HCT116 (cell line): ENCODE measurements at regions not wholly inside any gene's neighbourhood (a gene's known extent, or its start where the extent isn't known, plus 50 kb on each side); places are given as distances from the start of the nearest gene placed in this dataset.

Experiments used
- ATAC-seq: fragments of 200-7000 bp; cut with Tn5 transposase; 2 replicates; pipeline ENCODE4 v1.9.1; 2020; ENCODE audit warnings: mild to moderate bottlenecking, moderate library complexity
- BruUV-seq: library from RNA; stranded (reverse); fragments of 400-500 nt; replicated peaks from 2 replicates; lab custom pipeline; 2021; lab: Mats Ljungman, UMichigan
- CTCF ChIA-PET: fragments of 300-600 bp; sonication (Branson Sonifier 250); formaldehyde crosslinking; loops from one replicate; lab custom pipeline; 2021; ENCODE audit warnings: antibody characterized with exemption; lab: Charles Lee
- POLR2A ChIA-PET: fragments of 300-600, 350-600 bp; sonication (Branson Sonifier 250); formaldehyde crosslinking; loops from one replicate; lab custom pipeline; 2021; ENCODE audit warnings: antibody characterized with exemption; lab: Charles Lee
- RAD21 ChIA-PET, 2 experiments: fragments of 300-600 bp; sonication (Branson Sonifier 250); formaldehyde crosslinking; loops; one replicate each; lab custom pipeline; 2023; ENCODE audit warnings: low total read pairs in 2 of 2; ENCODE audit not compliant: uncharacterized antibody in 2 of 2, unreplicated experiment in 2 of 2, low non-redundant PET in 1 of 2; lab: Charles Lee
- DNase-seq: peaks from one replicate; pipeline ENCODE4 v3.0.0-alpha.2; 2010; ENCODE audit warnings: low read depth, low spot score
- H2AFZ ChIP-seq: fragments of 200-600 bp; shearing (Covaris generic), sonication (generic); 2 replicates; pipeline ENCODE4 v1.6.1; 2017; ENCODE audit warnings: low read depth, mixed run types, mixed read lengths, antibody characterized with exemption, low read length; ENCODE audit not compliant: poor library complexity, severe bottlenecking
- H3K27ac ChIP-seq: 2 replicates; pipeline ENCODE4 v1.5.1; 2012; ENCODE audit warnings: low read depth, low read length
- H3K27me3 ChIP-seq: fragments of 200-600 bp; sonication (generic); 2 replicates; pipeline ENCODE4 v1.6.1; 2016; ENCODE audit warnings: mixed run types, low read length, mixed read lengths; ENCODE audit not compliant: insufficient read depth
- H3K36me3 ChIP-seq, 2 experiments: fragments of 200-500 bp in 1 of 2; fragments of 200-600 bp in 1 of 2; sonication (Bioruptor generic) in 1 of 2; sonication (generic) in 1 of 2; 2 replicates each; pipeline versions ENCODE4 v1.5.1 to v1.6.1; 2014 to 2016; ENCODE audit warnings: low read length in 2 of 2, inconsistent platforms in 1 of 2, mixed read lengths in 1 of 2, mixed run types in 1 of 2; ENCODE audit not compliant: insufficient read depth in 2 of 2, control insufficient read depth in 1 of 2
- H3K4me1 ChIP-seq, 2 experiments: fragments of 200-600 bp in 1 of 2; sonication (generic) in 1 of 2; 2 replicates each; pipeline versions ENCODE4 v1.5.1 to v1.6.1; 2012 to 2017; ENCODE audit warnings: low read length in 2 of 2, inconsistent platforms in 1 of 2, mild to moderate bottlenecking in 1 of 2, mixed read lengths in 1 of 2, mixed run types in 1 of 2, moderate library complexity in 1 of 2; ENCODE audit not compliant: insufficient read depth in 2 of 2, control insufficient read depth in 1 of 2
- H3K4me2 ChIP-seq: fragments of 200-600 bp; sonication (generic); 2 replicates; pipeline ENCODE4 v1.6.1; 2017; ENCODE audit warnings: mixed run types, low read length, mixed read lengths
- H3K4me3 ChIP-seq, 2 experiments: fragments of 200-600 bp in 1 of 2; sonication (generic) in 1 of 2; replicated peaks in 1 of 2; 2 replicates each; pipeline ENCODE4 v1.5.1; 2011 to 2016; ENCODE audit warnings: low read length in 2 of 2, control low read depth in 1 of 2, low read depth in 1 of 2, mild to moderate bottlenecking in 1 of 2, mixed read lengths in 1 of 2, mixed run types in 1 of 2
- H3K79me2 ChIP-seq: fragments of 200-600 bp; sonication (generic); 2 replicates; pipeline ENCODE4 v1.6.1; 2017; ENCODE audit warnings: mild to moderate bottlenecking, mixed run types, low read length, moderate library complexity, mixed read lengths; ENCODE audit not compliant: insufficient read depth
- H3K9ac ChIP-seq: fragments of 200-600 bp; sonication (generic); 2 replicates; pipeline ENCODE4 v1.6.1; 2016; ENCODE audit warnings: low read length, mixed read lengths
- H3K9me2 ChIP-seq: fragments of 200-600 bp; sonication (generic), shearing (Covaris generic); 2 replicates; pipeline ENCODE4 v1.6.1; 2017; ENCODE audit warnings: mixed run types, mild to moderate bottlenecking, moderate library complexity; ENCODE audit not compliant: insufficient read depth
- H3K9me3 ChIP-seq, 2 experiments: fragments of 200-500 bp in 1 of 2; fragments of 200-600 bp in 1 of 2; sonication (Bioruptor generic) in 1 of 2; sonication (generic) in 1 of 2; 2 replicates each; pipeline ENCODE4 v1.6.1; 2014 to 2017; ENCODE audit warnings: low read length in 2 of 2, mixed read lengths in 2 of 2, inconsistent platforms in 1 of 2, low read depth in 1 of 2, mild to moderate bottlenecking in 1 of 2, mixed run types in 1 of 2, moderate library complexity in 1 of 2; ENCODE audit not compliant: control insufficient read depth in 1 of 2, insufficient read depth in 1 of 2
- H4K20me1 ChIP-seq: fragments of 200-600 bp; sonication (generic), shearing (Covaris generic); 2 replicates; pipeline ENCODE4 v1.6.1; 2017; ENCODE audit warnings: mixed run types, mild to moderate bottlenecking, moderate library complexity; ENCODE audit not compliant: insufficient read depth
- CBX3 ChIP-seq: IDR thresholded peaks from 2 replicates; pipeline ENCODE4 v1.6.1; 2012; ENCODE audit warnings: low read depth
- EGR1 ChIP-seq: IDR thresholded peaks from 2 replicates; pipeline ENCODE4 v1.6.1; 2012; ENCODE audit warnings: low read depth
- ELF1 ChIP-seq: IDR thresholded peaks from 2 replicates; pipeline ENCODE4 v1.6.1; 2012; ENCODE audit warnings: low read depth, borderline replicate concordance
- EZH2 ChIP-seq: fragments of 200-600 bp; sonication (generic); IDR thresholded peaks from 2 replicates; pipeline ENCODE4 v1.6.1; 2017; ENCODE audit warnings: antibody characterized with exemption, mixed run types
- RAD21 ChIP-seq: IDR thresholded peaks from 2 replicates; pipeline ENCODE4 v1.6.1; 2012; ENCODE audit warnings: low read depth, mild to moderate bottlenecking
- SIN3A ChIP-seq: IDR thresholded peaks from 2 replicates; pipeline ENCODE4 v1.6.1; 2012; ENCODE audit warnings: low read depth
- SP1 ChIP-seq: IDR thresholded peaks from 2 replicates; pipeline ENCODE4 v1.6.1; 2012; ENCODE audit warnings: low read depth
- SRF ChIP-seq: IDR thresholded peaks from 2 replicates; pipeline ENCODE4 v1.6.1; 2012; ENCODE audit warnings: low read depth
- intact Hi-C: fragments of 100-400 bp; cut with micrococcal nuclease; formaldehyde crosslinking; loops from 2 replicates; pipeline ENCODE4 v1.10.0; 2022
- TF ChIP-seq, protein P1 (sequence below), 3 experiments: fragments of 200-600 bp in 1 of 3; sonication (generic) in 1 of 3; IDR thresholded peaks in 2 of 3; conservative IDR thresholded peaks in 1 of 3; 2 replicates each; pipeline ENCODE4 v1.5.1; 2012 to 2017; ENCODE audit warnings: low read depth in 2 of 3, low read length in 2 of 3, antibody characterized with exemption in 1 of 3, borderline replicate concordance in 1 of 3, control low read depth in 1 of 3, mild to moderate bottlenecking in 1 of 3, mixed read lengths in 1 of 3, mixed run types in 1 of 3, moderate library complexity in 1 of 3; ENCODE audit not compliant: insufficient read depth in 1 of 3
- TF ChIP-seq, protein P2 (sequence below): IDR thresholded peaks from 2 replicates; pipeline ENCODE4 v1.6.1; 2012; ENCODE audit warnings: low read depth

DNA sequence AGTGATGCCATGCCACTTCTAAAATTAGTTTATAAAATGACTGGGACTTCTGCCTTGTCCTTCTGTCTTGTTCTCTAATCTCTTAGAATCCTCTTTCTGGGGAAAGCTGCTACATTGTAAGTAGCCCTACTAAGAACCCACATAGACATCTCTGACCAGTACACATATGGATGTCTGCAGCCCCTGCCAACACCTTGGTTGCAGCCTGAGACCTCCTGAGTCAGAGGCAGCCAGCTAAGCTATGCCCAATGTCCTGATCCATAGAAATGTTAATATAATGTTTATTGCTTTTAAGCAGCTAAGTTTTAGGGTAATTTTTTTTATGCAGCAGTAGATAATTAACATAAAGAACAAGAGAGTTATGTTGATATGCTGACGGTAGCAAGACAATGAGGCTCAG is 1029.5 kb upstream of the INTU start:
- intact Hi-C loops: loop anchor here (10.0 kb wide), 1 partner anchor 838 kb away; no protein-coding TSS in a partner anchor
- H3K27me3 ChIP-seq: no peaks in the 10 kb centered on the region

More for the DNA sequence above, 1029.5 kb upstream of the INTU start:
- Histone ChIP-seq H3K36me3 (no peaks in the 10 kb centered on the region), H3K9me3 (no peaks in the 10 kb centered on the region), H3K4me1 (no peaks in the 10 kb centered on the region), H3K79me2 (no peaks in the 10 kb centered on the region), H3K4me2 (no peak overlapping the region), H3K4me3 (no peak overlapping the region), H3K9me2 (no peaks in the 10 kb centered on the region), H4K20me1 (no peaks in the 10 kb centered on the region), H3K27ac (no peak overlapping the region), H2AFZ (no peak overlapping the region), H3K9ac (no peak overlapping the region)
- BruUV-seq: no TSS peak
- RAD21 ChIA-PET: no interaction called here
- DNase-seq (no peak), ATAC-seq (no peak)
- TF ChIP-seq CBX3 (no peak), EGR1 (no peak), SIN3A (no peak), ELF1 (no peak), EZH2 (no peak), RAD21 (no peak), SP1 (no peak), SRF (no peak)
- TF ChIP-seq, protein P1, sequence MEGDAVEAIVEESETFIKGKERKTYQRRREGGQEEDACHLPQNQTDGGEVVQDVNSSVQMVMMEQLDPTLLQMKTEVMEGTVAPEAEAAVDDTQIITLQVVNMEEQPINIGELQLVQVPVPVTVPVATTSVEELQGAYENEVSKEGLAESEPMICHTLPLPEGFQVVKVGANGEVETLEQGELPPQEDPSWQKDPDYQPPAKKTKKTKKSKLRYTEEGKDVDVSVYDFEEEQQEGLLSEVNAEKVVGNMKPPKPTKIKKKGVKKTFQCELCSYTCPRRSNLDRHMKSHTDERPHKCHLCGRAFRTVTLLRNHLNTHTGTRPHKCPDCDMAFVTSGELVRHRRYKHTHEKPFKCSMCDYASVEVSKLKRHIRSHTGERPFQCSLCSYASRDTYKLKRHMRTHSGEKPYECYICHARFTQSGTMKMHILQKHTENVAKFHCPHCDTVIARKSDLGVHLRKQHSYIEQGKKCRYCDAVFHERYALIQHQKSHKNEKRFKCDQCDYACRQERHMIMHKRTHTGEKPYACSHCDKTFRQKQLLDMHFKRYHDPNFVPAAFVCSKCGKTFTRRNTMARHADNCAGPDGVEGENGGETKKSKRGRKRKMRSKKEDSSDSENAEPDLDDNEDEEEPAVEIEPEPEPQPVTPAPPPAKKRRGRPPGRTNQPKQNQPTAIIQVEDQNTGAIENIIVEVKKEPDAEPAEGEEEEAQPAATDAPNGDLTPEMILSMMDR (IDR thresholded peaks at IDR 0.05 in 2 of 3, conservative IDR thresholded peaks at IDR 0.05 in 1 of 3; ENCODE audit: borderline replicate concordance in 1 of 3, insufficient read depth in 1 of 3, low read depth in 2 of 3, low read length in 2 of 3): no peak
- TF ChIP-seq, protein P2, sequence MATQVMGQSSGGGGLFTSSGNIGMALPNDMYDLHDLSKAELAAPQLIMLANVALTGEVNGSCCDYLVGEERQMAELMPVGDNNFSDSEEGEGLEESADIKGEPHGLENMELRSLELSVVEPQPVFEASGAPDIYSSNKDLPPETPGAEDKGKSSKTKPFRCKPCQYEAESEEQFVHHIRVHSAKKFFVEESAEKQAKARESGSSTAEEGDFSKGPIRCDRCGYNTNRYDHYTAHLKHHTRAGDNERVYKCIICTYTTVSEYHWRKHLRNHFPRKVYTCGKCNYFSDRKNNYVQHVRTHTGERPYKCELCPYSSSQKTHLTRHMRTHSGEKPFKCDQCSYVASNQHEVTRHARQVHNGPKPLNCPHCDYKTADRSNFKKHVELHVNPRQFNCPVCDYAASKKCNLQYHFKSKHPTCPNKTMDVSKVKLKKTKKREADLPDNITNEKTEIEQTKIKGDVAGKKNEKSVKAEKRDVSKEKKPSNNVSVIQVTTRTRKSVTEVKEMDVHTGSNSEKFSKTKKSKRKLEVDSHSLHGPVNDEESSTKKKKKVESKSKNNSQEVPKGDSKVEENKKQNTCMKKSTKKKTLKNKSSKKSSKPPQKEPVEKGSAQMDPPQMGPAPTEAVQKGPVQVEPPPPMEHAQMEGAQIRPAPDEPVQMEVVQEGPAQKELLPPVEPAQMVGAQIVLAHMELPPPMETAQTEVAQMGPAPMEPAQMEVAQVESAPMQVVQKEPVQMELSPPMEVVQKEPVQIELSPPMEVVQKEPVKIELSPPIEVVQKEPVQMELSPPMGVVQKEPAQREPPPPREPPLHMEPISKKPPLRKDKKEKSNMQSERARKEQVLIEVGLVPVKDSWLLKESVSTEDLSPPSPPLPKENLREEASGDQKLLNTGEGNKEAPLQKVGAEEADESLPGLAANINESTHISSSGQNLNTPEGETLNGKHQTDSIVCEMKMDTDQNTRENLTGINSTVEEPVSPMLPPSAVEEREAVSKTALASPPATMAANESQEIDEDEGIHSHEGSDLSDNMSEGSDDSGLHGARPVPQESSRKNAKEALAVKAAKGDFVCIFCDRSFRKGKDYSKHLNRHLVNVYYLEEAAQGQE: no peak
- CTCF ChIA-PET: interaction anchor here (1.8 to 3.0 kb wide), 2 partner anchors 11 to 19 kb away, joined by 8 to 9 read pairs; no protein-coding TSS in a partner anchor
- POLR2A ChIA-PET: no interaction called here
